ENCODE measurements at regions not wholly inside any gene's neighbourhood (a gene's known extent, or its start where the extent isn't known, plus 50 kb on each side); places are given as distances from the start of the nearest gene placed in this dataset.

DNA sequence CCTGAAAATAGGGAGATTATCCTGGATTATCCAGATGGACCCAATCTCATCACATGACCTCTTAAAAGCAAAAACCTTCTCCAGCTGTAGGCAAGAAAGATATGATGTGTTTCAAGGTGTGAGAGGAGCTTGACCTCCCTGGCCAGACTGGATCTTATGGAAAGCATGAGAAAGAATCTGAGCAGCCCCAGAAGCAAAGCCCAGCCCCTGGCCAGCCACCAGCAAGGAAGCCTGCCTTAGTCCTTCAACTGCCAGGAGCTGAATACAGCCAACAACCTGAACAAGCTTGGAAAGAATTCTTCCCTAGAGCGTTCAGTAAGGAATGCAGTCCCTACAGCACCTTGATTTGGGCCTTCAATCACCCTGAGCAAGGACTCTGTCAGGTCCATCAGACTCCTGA is 375.0 kb upstream of the CHRM3 start:
- FAIRE-seq = no peak
- DNase-seq (ENCODE audit: low spot score) = no peak

DNA sequence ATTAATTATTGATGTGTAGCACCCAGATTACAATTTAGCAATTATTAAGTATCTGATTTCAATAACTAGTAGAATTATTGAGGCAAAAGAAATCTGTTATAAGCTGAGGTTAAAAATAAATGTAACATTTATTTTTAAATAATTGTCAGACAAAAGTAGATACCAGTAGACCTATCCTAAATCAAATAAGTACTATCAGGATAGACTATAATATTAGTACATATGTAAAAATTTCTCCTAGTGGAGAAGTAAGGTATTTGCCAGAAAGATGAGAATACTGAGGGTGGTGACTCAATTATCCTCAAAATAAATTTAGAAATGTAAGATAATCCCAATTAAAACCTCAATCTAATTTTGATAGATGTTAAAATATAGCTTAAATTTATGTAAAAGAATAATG is 377.8 kb upstream of the CHRM3 start:
- DNase-seq (ENCODE audit: low spot score) (no peak), FAIRE-seq (no peak)

DNA sequence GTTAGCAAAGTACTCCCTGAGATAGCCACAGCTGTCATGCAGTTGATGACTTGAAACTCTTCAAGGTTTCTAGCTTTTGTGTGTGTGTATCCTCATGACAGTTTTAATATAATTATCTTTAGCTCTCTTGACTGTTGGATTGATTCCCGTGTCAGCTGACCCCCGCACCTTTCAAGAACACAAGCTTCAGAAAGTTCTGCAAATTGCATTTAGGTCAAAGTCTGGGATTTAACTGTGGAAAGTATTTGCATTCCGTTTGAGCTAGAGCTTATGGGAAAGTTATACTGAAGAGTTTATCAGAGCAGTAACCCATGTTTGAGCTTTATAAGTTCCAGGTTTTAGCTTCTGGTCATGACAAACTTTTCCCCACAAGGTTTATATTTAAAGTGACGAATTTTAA is 380.1 kb upstream of the CHRM3 start:
- DNase-seq (ENCODE audit: low spot score) (no peak), FAIRE-seq (no peak)

DNA sequence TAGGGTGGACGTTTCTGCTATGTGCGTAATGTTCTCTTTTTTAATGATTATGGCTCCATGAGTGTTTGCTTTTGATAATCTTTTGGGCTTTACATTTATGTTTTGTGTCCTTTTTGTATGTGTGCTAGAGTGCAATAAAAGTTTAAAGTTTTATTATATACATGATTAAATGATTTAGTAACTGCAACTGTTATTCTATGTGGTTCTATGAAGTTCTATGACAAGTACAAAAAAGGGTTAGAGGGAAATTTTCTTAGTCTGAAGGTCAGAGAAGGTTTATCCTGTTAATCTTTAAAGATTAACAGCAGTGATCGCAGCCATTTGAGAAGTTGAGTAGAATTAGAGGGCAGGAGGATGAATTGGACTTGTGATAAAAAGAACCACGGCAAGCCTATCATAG is 386.4 kb upstream of the CHRM3 start:
- FAIRE-seq (no peak), DNase-seq (ENCODE audit: low spot score) (no peak)

DNA sequence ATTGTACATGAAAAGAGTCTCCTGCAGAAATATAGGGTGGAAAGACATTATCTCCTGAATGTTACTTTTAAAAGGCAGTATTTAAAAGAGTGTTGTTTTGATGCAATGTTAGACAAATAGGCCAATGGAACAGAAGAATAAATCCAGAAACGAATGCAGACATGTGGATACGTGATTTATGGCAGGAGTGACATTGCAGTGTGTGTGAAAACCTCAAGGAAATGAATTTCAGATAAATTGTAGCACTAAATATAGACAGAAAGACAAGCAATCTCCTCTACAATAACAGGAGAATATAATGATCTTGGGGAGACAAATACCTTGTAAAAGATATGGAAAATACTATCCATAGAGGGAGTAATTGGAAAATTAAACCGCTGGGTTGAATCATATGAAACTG is 387.8 kb upstream of the CHRM3 start:
- no peak for FAIRE-seq

DNA sequence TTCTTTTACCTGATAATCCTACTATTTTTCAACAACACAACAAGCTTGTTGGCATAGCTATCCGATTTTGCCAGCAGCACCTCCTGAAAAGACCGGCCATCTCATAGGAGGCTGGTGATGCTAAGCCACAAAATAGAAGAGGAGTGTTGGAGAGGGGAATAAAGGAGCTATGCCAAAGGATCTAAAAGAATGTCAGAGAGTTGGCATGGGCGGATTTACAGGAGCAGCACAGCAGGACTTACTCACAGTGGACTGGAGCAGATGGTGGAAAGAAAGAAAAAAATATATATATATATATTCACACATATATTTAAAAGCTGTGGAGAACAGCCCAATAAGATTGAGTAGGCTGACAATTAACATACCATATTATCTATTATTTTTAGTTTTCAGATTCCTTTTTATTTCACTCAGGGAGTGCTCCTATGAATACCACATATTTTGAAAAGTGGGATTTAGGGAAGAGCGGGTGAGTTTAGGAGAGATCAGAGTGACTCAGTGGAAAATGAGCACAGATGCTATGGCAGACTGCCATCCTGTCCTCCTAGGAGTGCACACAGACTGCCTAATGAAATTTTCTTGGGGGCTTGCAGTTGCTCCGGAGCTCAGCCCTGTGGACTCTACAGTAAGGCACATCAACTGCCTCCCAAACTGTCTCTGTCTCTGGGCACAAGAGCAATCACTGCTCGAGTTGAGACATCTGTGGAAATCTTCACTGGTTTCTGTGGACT is 394.4 kb upstream of the CHRM3 start:
- DNase-seq (ENCODE audit: low spot score) (peak; percentile 5), FAIRE-seq (no peak)

More for the DNA sequence above, 387.8 kb upstream of the CHRM3 start:
- DNase-seq (ENCODE audit: low spot score) = no peak

DNA sequence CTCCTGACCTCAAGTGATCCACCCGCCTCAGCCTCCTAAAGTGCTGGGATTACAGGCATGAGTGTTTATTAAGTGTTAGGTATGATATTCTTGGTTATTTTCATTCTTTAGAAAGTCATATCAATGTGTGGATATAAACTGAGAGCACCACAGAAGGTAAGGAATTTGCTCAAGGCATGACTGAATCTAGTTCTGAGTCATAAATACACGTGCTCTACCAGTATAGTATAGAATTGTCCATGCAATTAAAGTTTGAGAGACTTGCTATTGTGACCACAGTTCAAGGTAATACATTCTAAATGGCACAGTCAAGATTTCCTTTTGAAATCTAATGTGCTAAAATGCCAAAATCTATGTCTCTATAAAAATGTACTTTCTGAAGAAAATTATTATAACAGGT is 401.1 kb upstream of the CHRM3 start:
- FAIRE-seq = no peak
- no peak for DNase-seq (ENCODE audit: low spot score)

DNA sequence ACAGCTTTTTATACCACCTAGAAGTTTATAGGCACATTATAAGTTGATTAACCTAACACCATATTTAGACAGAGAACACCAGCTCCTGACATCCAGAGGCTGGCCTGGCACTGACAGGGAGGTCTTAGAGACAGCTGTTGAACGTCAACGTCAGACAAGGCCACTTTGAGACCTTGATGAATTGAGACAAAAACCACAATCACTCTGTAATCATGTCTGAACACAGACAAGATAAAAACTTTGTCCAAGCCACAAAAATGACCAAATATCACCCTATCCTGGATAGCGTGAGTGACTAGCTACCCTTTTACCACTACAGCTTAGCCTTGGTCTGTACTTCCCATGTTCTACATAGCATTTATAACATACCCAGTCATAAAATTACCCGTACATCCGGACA is 403.6 kb upstream of the CHRM3 start:
- FAIRE-seq = no peak
- no peak for DNase-seq (ENCODE audit: low spot score)

DNA sequence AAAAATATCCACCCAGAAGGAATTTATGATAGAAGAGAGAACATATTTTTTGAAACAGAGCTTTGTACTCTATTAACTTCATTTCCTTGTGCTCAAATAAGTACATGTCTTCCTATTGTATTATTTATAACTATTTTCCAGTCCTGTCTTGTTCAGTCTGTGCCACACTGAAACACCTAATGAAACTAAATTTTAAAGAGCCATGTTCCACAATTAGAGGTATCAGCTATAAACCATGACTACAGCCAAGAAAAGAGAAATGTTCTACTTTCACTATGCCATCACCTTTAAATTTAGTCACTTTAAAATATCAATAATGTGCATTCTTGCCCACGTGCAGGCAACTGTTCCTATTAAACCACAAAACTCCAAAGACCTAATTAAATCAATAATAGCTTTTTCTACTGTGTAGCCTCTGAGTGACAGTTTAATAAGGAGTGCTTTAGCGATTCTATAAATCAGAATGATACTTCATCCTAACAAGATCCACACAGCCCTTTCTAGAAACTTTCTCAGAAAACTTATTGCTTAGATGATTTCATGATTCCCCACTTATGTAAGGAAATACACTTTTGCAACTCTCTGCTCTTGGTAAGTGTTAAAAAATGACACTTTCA is 404.9 kb upstream of the CHRM3 start:
- no peak for DNase-seq (ENCODE audit: low spot score)
- no peak for FAIRE-seq

DNA sequence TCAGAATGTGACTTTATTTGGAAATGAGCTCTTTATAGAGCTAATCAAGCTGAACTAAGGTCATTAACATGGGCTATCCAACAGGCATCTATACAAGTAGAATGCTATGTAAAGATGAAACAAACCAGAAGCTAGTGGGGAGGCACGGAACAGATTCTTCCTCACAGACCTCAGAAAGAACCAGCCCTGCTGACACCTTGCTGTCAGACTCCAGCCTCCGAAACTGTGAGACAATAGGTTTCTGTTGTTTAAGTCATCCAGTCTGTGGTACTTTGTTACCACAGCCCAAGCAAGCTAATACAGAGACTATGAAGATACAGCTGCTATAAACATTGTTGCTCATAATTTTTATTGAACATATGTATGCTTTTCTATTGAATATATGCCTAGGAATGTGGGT is 406.3 kb upstream of the CHRM3 start:
- DNase-seq (ENCODE audit: low spot score) (no peak), FAIRE-seq (no peak)

DNA sequence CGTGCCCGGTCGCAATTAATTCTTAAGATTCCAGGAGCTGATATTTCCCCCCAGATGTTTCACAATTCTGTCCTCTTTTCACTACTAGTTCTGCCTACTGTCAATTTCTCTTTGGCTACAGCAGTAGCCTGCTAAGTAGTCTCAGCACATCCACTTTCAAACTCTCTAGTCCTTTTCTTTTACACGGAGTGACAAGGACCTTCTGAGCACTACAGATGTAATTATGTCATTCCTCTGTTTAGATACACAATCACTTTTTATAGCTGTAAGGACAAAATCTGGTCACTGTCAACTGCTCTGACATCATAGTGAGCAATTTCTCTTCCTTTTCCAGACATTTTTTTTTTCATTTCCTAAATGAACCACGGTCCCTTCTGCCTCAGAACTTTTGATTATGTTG is 421.7 kb upstream of the CHRM3 start:
- DNase-seq (ENCODE audit: low spot score) (no peak), FAIRE-seq (no peak)

DNA sequence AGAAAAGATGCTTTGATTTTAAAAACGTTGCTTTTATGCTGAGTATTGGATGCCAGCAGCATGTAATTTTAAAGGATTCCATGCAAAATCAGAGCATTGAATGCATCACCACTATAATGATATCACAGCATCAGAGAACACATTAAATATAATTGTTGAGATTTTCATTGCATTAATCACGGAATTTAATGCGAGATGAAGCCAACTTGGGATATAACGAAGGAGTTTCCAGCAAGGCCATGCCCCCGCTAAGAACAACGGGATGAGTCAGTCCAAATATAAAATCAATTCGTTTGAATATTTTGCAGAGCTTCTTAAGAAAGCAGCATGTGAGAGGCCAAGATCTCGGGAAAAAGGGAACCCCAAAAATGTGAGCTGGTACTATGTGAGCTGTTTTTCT is 423.4 kb upstream of the CHRM3 start:
- FAIRE-seq = no peak

DNA sequence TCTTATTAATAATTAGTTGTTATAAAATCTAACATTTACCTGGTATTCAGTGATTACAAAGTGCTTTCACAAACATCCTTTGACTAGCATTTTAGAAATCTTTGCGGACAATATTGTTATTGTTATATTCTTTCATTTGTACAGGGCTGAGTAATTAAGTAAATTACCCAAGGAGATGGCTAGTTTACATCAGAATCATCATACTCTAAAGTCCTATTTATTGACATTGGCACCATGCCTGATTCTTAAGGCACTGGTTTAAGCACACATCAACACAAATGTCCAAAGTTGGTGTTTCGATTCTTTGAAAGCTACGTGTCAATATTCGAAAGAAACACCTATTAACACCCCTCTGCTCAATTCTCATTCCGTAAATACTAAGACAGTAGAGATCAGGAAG is 424.6 kb upstream of the CHRM3 start:
- DNase-seq (ENCODE audit: low spot score) (no peak), FAIRE-seq (no peak)

More for the DNA sequence above, 423.4 kb upstream of the CHRM3 start:
- no peak for DNase-seq (ENCODE audit: low spot score)

DNA sequence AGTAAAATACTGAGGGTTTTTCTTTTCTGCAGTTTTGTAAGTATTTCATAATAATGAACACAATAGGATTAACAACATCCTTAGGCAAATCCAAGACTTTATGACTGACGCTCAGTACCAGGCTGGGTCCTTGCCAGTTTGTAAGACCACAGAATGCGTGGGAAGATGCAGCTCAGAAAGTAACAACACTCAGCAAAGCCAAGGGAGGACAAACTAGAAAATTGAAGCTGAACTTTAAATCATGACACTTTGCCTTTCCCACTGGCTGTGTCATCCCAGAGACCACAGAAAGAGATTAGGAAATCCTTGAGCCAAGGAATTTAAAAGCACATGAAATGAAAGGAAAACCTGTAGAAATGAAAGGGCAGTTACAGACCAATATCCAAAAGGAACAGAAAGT is 426.3 kb upstream of the CHRM3 start:
- DNase-seq (ENCODE audit: low spot score) (peak; percentile 64), FAIRE-seq (no peak)

DNA sequence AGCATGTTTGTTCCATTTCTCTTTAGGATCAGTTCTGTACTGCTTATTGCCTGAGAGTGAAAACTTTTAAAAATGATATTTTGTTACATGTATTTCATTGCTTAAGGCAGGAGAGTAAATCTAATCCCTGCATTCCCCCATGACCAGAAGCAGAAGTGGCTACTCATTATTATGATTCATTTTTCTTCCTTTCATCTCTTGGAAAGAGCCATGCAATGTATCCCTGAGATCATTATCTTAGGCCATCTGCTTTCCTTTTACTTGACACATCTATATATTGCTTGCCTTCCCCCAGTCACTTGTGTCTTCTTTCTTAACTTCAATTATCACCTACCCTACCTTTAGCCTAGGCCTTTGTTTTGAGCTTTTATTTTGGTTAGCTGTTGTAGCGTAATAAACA is 430.4 kb upstream of the CHRM3 start:
- FAIRE-seq (no peak), DNase-seq (ENCODE audit: low spot score) (no peak)

DNA sequence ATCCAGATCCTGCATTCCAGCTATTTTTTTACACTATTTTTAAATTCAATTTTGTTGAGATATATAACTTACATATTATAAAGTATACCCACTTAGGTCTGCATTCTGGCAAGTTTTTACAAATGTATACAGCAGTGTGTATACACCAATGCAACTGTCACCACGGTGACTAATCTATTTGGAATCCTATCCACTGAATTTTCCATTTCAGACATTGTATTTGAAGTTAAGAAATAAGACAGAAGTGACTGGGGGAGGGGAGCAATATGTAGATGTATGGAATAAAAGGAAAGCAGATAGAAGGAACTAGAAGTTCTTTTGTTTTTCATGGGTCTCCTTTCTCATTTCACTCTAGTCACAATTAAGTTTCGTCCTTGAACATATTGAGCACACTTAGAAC is 431.5 kb upstream of the CHRM3 start:
- DNase-seq (ENCODE audit: low spot score) = no peak
- no peak for FAIRE-seq

DNA sequence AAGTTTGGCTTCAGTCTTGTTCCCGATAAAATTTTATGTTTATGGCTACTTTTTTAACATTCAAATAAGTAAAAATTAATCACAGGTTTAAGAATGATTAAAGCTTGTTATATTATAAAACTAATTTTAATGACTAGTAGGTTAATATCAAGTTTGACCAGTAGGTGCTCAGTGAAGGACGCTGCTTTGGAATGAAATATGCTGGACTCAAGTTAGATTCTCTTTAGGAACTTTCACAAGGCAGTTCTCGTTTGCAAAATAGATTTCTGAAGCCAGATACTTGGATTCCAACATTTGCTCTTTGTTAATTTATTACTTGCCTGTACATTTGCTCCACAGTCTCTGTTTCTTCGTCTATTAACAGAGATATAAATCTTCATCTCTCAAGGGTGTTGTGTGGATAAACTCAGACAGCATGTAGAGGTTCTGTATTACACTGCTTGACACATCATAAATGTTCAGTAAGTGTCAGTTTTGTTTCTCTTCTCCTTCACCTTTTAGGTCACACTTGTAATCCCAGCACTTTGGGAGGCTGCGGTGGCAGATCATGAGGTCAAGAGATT is 432.8 kb upstream of the CHRM3 start:
- no peak for FAIRE-seq
- no peak for DNase-seq (ENCODE audit: low spot score)

DNA sequence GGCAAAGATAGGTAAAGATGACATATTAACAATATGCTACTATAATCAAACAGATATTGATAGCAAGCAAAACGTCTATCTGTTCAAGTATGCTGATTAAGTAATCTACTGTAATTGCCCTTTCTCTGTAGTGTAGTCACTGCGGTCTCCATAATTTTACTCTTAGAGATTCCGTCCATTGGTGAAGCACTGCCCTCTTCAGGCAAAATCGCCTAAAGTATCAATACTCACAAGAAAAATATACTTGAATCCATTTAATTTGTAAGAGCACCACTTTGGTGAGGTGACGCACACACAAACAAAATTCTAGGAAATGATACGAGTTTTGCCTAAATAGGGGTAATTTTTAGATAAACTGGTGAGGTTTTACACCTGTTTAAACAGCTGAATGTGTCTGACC is 434.6 kb upstream of the CHRM3 start:
- no peak for FAIRE-seq
- DNase-seq (ENCODE audit: low spot score) = peak; percentile 17

DNA sequence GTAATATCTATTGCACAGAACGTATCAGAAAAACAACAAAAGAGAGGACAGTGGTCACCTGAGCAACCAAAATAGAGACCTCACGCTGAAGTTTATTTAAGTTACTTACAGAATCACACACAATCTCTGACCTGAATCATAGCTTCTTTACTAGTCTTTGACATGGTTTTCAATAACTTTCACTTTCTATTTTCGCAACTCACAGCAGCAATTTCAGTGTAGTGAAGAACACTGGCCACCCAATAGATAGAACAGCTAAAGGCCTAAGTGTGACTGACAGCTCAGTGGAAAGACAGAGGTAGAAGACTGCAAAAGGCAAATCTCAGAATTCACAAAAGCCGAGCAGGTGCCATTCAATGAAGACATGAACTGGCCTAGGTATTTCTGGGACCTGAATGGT is 435.6 kb upstream of the CHRM3 start:
- DNase-seq (ENCODE audit: low spot score) (no peak), FAIRE-seq (no peak)

DNA sequence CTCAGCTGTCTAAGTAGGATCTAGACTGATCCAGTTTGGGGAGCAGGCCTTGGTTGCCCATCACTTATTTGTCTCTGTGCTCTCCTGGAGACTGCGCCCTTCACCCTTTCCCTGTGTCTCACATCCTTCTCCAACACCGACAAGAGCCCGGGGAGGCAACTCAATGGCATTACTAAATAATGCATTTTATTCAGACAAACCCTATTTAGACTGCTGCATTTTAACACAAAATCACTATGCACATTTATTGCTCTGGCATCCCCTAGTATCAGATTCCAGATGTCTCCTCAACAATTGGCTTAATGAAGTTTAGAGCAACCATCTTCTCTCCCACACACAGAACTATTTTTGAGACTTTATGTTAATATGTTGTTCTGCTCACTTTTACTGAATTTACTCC is 436.4 kb upstream of the CHRM3 start:
- DNase-seq (ENCODE audit: low spot score) (no peak), FAIRE-seq (no peak)

DNA sequence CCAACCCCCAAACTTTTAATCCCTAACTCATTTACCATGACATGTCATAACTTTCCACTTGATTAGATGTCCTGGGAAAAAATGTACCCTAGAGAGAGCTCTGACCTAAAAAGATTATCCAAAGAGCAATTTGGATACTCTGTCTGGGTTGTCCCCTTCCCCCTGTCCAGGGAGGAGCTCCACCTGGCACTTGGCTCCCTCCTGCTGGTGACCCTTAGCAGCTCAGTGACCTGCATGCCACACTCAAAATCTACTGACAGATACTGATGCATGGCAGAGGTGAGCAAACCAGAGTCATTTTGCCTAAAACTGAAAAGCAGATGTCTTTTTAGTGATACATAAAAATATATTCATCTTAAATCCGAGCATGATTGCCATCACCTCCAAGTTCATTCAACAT is 442.3 kb upstream of the CHRM3 start:
- DNase-seq (ENCODE audit: low spot score) = no peak
- FAIRE-seq = no peak

DNA sequence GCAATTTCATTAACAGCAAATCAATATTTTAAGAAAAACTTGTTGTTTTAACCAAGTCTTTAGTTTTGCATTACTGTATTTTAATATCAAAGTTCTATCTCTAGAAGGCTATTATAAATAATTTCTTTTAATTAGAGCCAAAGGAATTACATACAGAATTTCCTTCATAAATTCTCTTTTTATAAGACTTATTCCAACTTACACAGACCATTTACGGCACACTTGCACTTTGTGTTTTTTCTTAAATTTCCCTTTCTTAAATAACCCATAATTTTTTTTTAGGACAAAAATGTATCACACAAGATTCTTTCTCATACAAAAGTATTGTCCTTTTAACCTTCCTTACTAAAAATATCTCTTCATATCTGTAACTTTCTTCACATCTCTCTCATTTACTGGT is 458.5 kb upstream of the CHRM3 start:
- FAIRE-seq (no peak), DNase-seq (ENCODE audit: low spot score) (no peak)

DNA sequence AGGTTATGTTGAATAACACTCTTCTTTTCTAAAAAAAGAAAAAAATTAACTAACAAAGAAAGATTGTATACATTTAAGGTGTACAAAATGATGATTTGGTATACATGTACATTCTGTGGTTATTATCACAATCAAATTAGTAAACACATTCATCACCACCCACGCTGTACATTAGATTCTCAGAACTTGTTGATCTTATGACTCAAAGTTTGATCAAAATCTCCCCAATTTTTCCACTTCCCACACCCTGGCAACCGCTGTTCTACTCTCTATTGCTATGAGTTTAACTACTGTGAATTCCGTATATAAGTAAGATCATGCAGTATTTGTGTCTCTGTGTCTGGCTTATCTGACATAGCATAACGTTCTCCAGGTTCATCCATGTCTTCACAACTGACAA is 469.5 kb upstream of the CHRM3 start:
- FAIRE-seq = no peak
- DNase-seq (ENCODE audit: low spot score) = no peak
